Brain pericyte (primary cell): ENCODE measurements at regions not wholly inside any gene's neighbourhood (a gene's known extent, or its start where the extent isn't known, plus 50 kb on each side); places are given as distances from the start of the nearest gene placed in this dataset.
"Not testable (repeated sequence)": the region's sequence is repeated elsewhere in the genome, so short reads cannot be mapped to it uniquely, and the experiment has no call there.

ENCODE experiments used
- DNase-seq: peaks from one replicate; pipeline ENCODE4 v3.0.0-alpha.2; 2012; ENCODE audit warnings: low read depth, low spot score

DNA sequence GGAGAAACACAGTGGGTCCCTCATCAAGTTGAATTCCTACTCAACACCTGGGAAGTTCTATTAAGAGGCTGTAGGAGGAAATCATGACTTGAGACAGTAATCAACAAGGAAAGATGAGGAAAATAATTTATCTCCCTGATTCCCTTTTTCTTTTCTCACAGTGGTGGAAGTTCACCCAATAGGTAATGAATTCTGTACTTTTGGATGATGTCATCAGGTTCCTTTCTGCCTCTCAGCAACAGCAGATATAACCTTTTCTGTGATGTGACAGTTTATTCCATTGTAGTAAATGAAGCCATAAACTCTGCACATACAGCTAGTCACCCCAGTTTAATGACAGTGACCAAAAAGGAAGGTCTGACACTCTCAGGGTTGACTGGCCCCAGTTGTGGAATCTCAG lies 1265.0 kb downstream of the NXPH1 start:
- DNase-seq: no peak

DNA sequence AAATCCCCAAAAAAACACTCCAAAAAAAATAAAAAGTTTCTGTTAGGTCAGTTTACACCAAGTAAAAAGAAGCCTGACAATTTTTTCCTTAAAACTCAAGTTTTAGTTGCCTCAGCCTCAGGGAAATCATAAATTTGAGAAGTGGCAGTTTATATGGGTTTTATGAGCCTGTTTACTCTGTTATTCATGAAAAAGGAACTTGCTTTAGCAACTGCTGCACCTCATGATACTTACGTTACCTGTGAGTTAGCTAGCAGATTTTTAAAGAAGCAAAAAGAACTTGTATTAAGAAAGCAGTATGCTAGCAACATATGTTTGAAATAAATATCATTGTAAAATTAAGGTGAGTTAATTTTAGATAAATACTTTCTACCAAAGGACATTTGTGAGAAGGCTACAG lies 1264.5 kb upstream of the PHF14 start:
- no peak for DNase-seq

- no peak for DNase-seq
Observed at GRCh38 chr7:9711259-9711918, 1262.3 kb upstream of the PHF14 start.

DNA sequence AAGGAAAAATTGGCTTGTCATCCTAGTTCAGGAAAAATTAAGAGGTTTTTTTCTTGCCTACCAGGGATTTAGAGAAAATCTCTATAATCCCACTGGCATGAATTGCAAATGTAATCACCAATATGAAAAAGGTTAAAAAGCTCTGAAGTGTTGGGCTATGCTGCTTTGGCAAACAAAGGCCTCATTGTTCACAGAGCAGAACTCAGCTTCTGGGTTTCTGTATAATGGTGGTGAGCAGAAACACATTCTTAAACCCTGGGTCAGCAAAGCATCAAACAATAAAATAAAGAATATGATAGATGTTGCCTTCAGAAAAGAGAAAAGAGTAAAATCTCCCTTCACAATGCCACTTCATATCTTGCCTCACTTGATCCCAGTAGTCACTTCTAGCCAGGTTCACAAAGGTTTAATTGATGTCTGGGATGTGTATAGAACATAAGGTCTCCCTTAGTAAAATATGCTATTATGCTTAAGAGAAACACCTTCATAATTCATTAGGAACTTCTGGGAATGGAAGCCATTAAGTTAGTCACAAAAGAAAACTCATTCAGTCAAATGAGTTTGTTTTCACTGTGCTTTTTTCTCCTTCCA lies 1255.5 kb upstream of the PHF14 start:
- DNase-seq: no peak

DNA sequence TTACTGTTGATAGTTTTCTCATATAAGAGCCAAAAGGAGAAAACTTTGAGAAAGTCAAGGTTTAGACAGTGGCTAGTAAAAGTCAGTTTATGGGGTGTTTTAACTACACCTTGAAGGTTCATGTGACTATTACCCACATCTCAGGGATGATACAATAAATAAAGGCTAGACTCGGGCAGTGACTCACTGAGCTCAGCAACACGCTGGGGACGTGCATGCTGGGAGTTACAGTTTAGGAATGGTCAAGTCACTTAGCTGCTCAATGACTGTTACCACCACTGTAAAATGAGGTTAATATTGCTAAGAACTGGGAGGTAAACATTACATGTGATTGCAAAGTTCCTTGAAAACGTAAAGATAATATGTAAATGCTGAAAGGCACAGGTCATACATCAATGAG lies 1254.4 kb upstream of the PHF14 start:
- DNase-seq: no peak

DNA sequence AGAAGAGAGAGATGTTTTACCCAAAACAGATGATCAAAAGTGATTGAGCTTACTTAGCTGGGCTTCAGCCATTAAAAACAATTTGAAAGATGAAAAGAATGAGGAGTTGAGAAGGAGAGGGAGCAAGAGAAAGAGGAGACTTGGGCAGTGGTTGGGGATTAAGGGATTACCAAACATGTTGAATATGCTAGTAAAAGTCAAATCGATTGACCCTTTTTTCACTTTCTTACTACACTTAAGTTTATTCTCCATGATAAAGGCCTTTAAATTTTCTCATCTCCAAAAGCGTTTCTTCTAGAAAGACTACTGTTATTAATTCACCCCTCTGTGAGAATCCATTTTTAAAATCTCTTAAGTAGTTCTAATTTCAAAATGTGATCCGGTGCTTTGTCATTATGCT lies 1254.0 kb upstream of the PHF14 start:
- DNase-seq: no peak

DNA sequence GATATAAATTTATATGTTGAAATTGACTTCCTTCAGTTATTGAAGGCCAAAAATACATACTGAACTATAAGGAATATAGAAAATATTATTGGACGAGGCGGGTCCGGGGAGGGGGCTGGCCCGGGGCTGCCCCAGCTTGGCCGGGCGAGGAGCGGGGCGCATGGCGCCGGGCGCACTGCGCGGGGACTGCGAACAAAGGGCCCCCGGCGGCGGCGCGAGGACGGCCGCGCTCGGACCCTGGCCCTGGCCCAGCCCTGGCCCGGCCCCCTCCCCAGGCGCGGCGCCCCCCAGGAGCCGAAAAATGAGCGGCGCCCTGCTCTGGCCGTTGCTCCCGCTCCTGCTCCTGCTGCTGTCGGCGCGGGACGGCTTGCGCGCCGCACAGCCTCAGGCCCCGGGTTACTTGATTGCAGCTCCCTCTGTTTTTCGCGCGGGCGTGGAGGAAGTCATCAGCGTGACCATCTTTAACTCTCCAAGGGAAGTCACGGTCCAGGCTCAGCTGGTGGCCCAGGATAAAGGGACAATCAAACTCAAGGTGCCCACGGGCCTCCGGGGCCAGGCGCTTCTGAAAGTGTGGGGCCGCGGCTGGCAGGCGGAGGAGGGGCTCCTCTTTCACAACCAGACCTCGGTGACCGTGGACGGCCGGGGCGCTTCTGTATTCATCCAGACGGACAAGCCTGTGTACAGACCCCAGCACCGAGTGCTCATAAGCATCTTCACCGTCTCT lies 1247.6 kb upstream of the PHF14 start:
- DNase-seq: not testable (repeated sequence)

DNA sequence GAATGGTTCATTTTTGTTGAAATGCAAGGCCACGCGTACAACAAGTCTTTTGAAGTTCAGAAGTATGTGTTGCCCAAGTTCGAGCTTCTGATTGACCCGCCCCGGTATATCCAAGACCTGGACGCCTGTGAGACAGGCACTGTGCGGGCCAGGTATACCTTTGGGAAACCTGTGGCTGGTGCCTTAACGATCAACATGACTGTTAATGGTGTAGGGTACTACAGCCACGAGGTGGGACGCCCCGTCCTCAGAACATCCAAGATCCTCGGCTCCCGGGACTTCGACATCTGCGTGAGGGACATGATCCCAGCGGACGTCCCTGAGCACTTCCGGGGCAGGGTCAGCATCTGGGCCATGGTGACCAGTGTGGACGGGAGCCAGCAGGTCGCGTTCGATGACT lies 1246.9 kb upstream of the PHF14 start:
- DNase-seq: not testable (repeated sequence)

DNA sequence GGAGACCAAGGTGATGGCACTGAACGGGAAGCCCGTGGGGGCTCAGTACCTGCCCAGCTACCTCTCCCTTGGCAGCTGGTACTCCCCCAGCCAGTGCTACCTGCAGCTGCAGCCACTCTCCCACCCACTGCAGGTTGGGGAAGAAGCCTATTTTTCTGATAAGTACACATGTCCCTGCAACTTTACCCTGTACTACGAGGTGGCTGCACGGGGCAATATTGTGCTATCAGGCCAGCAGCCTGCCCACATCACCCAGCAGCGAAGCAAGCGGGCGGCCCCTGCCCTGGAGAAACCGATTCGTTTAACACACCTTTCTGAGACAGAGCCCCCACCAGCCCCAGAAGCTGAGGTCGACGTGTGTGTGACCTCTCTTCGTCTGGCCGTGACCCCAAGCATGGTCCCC lies 1246.2 kb upstream of the PHF14 start:
- not testable (repeated sequence) for DNase-seq

DNA sequence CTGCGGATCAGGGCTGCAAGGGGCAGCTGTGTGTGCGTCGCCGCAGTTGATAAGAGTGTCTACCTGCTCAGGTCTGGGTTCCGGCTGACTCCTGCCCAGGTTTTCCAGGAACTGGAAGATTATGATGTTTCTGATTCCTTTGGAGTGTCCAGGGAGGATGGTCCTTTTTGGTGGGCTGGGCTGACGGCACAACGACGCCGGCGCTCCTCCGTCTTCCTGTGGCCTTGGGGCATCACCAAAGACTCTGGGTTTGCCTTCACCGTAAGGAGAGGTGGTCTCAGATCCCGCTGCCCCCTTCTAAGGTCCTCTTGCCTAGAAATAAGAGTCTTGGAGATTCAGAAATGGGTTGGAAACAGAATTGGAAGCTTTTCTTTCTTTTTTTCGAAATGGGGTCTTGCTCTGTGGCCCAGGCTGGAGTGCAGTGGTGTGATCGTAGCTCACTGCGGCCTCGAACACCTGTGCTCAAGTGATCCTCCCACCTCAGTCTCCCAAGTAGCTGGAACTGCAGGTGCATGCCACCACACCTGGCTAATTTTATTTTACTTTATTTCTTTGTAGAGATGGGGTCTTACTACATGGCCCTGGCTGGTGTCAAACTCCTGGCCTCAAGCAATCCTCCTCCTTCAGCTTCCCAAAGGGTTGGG lies 1245.5 kb upstream of the PHF14 start:
- not testable (repeated sequence) for DNase-seq

- DNase-seq: no peak
Observed at GRCh38 chr7:9752033-9752432, 1221.6 kb upstream of the PHF14 start.

DNA sequence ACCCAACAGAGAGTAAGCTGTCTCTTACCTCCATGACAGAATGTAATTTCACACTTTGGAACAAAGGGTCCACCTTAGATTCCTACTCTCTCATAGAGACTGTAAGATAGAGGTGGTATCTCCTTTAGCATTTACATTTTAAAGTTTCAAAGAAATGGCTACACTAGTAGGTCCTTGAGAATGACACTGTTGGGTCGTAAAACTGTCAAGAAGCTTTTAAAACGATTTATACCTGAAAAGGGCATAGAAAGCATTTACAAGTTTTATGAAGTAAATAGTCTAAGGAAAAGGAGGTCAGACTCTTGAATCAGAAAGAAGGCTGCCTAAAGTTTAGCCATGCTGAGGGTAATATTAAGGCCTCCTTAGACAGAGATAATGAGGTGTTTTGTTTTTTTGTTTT lies 1212.4 kb upstream of the PHF14 start:
- DNase-seq: no peak

DNA sequence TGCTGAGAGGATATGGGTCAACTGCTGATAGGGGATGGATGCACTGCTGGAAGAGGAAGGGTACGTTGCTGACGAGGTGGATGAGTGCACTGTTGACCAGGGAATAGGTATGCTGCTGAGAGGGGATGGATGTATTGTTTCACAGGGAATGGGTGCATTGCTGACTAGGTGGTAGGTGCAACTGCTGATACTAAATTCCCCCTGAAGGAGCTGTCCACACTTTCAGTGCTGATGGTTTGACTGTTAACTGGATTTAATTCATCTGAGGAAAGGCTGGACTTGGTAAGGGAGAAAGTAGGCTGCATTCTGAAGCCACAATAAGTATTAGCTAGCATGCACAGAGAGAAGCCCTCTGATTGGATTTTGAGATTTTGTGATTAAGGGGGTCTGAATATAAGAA lies 1196.8 kb upstream of the PHF14 start:
- DNase-seq: no peak

- DNase-seq: no peak
Observed at GRCh38 chr7:9778367-9778766, 1195.3 kb upstream of the PHF14 start.

- no peak for DNase-seq
Observed at GRCh38 chr7:9781710-9782109, 1192.0 kb upstream of the PHF14 start.

- no peak for DNase-seq
Observed at GRCh38 chr7:9782275-9782674, 1191.4 kb upstream of the PHF14 start.

GRCh38 chr7:9785211-9785610 lies 1188.5 kb upstream of the PHF14 start:
- no peak for DNase-seq

DNA sequence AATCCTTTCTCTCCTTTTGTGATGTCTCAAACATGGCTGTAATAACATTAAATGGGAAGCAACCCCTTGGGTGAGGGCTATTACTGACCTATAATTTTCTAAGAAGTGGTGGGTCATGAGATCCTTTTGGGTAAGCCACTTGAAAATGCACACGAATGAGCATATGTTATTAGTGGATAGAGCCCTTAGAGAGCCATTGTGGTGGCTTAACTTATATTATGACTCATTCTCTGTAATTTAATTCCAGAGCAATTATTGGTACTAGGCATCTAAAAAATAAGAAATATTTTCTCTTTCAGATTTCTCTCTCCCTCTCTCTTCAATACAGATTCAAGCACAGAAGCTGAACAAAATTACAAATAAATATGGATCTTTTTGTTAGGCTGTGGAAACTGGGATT lies 1177.4 kb upstream of the PHF14 start:
- no peak for DNase-seq

DNA sequence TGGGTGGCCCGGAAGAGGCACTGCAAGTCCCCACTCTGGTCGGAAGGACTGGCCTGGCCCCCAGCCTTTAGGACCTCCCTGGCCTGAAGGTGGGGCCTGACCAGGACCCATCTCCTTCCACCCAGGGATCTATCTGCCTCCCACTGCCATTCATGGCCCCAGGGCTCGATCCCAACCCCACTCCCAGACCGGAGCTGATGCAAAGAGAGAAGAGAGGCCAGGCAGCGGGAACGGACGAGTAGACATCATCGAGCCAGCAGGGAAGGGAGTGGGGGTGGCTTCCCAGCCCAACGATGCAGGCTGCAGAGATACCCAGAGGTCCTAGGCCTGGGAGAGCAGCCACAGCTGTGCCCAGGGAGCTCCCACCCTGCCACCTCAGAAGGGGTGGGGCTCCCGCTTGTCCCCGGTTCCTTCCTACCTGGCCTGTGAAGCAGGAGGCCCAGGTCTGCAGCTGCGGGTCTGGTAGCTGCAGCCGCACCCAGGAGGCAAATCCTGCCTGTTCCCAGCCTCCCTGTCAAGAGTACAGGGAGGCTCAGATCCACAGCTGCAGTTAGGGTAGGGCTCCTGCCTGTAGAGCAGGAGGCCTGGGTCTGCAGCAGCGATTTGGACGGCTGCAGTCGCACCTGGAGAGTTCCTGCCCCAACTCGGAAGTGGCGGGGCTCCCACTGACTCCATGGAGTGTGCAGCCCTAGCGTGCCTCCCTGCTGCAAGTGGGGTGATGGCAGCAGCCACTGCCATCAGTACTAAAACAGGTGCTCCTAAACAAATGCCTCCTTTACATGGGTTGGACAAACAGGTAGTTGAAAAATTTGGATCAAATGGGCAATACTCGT lies 1151.0 kb upstream of the PHF14 start:
- no peak for DNase-seq

DNA sequence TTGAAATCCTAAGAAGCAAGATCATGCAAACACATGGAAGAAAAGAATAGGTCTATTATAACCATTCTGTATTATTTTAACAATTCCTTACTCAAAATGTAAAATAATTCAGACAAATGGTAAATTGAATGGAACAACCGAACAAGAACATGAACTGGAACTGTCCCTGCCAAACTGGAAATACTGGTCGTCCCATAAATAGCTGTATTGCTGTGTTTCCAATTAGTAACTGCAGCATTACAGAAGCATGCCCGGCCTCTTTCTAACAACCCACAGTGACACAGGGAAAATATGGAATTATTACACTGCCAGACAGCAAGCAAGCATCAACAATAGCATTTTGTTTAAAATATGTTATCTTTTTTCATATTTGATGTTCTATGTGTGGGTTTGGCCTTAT lies 1138.5 kb upstream of the PHF14 start:
- DNase-seq: no peak

DNA sequence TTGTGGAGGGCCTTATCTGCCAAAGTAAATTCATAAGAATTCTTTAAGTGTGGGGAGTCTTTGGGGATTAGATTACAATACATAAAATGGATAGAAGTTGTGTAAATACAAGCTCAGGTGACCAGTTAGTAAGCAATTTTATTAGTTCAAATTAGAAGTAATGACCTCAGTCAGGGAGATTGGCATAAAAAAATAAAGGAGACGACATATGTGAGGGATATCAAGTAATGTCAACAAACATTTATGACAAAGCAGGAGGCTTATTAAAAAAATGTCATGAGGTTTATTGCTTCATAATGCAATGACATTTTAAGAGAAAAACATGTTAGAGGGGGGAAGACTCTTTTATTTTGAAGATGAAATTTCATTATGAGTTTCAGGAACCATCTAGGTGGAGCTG lies 1137.0 kb upstream of the PHF14 start:
- DNase-seq: no peak

GRCh38 chr7:9842301-9842700 lies 1131.4 kb upstream of the PHF14 start:
- DNase-seq: no peak
